ENCODE measurements at regions not wholly inside any gene's neighbourhood (a gene's known extent, or its start where the extent isn't known, plus 50 kb on each side); places are given as distances from the start of the nearest gene placed in this dataset.

GRCh38 chr13:68358294-68358705 is 1128.2 kb upstream of the PCDH9 start:
- no peak for TF ChIP-seq CTCF (IDR thresholded peaks at IDR 0.05; ENCODE audit: control extremely low read depth, extremely low read depth, low read depth, missing control alignments)
- ChIA-PET POLR2A (no interaction called here), CTCF (no interaction called here)
- DNase-seq (ENCODE audit: extremely low spot score): no peak

GRCh38 chr13:68350554-68350953 is 1120.4 kb upstream of the PCDH9 start:
- TF ChIP-seq CTCF (IDR thresholded peaks at IDR 0.05; ENCODE audit: control extremely low read depth, extremely low read depth, low read depth, missing control alignments): no peak
- DNase-seq (ENCODE audit: extremely low spot score): no peak
- CTCF ChIA-PET: no interaction called here
- POLR2A ChIA-PET: no interaction called here

- TF ChIP-seq CTCF (IDR thresholded peaks at IDR 0.05; ENCODE audit: control extremely low read depth, extremely low read depth, low read depth, missing control alignments): no peak
- DNase-seq (ENCODE audit: extremely low spot score): no peak
- ChIA-PET CTCF (interaction anchor here (1.1 kb wide), 1 partner anchor 10 kb away, joined by 3 read pairs; no protein-coding TSS in a partner anchor), POLR2A (no interaction called here)
Measured at GRCh38 chr13:68347220-68347619, 1117.1 kb upstream of the PCDH9 start.

GRCh38 chr13:68345963-68346531 is 1115.9 kb upstream of the PCDH9 start:
- no peak for TF ChIP-seq CTCF (IDR thresholded peaks at IDR 0.05; ENCODE audit: control extremely low read depth, extremely low read depth, low read depth, missing control alignments)
- CTCF ChIA-PET: no interaction called here
- no peak for DNase-seq (ENCODE audit: extremely low spot score)
- POLR2A ChIA-PET: no interaction called here

GRCh38 chr13:68323124-68323523 is 1093.0 kb upstream of the PCDH9 start:
- no peak for TF ChIP-seq CTCF (IDR thresholded peaks at IDR 0.05; ENCODE audit: control extremely low read depth, extremely low read depth, low read depth, missing control alignments)
- DNase-seq (ENCODE audit: extremely low spot score): no peak
- ChIA-PET CTCF (no interaction called here), POLR2A (no interaction called here)

GRCh38 chr13:68319384-68319783 is 1089.2 kb upstream of the PCDH9 start:
- CTCF ChIA-PET: no interaction called here
- no peak for DNase-seq (ENCODE audit: extremely low spot score)
- POLR2A ChIA-PET: no interaction called here
- TF ChIP-seq CTCF (IDR thresholded peaks at IDR 0.05; ENCODE audit: control extremely low read depth, extremely low read depth, low read depth, missing control alignments): no peak

All from GM10248 (cell line).